HG03354 (cell line): ENCODE measurements at regions not wholly inside any gene's neighbourhood (a gene's known extent, or its start where the extent isn't known, plus 50 kb on each side); places are given as distances from the start of the nearest gene placed in this dataset.

Experiments
- ATAC-seq: cut with Tn5 transposase; IDR thresholded peaks from one replicate; pipeline ENCODE4 v1.9.1; 2021; ENCODE audit warnings: mild to moderate bottlenecking; ENCODE audit not compliant: unreplicated experiment, poor library complexity, severe bottlenecking

- no peak for ATAC-seq
Measured at GRCh38 chr2:188705191-188705590, 269.0 kb upstream of the COL3A1 start.

- no peak for ATAC-seq
Measured at GRCh38 chr2:188713961-188714360, 260.2 kb upstream of the COL3A1 start.

- no peak for ATAC-seq
Measured at GRCh38 chr2:188720811-188721605, 253.2 kb upstream of the COL3A1 start.

GRCh38 chr2:188721784-188722183, 252.4 kb upstream of the COL3A1 start:
- ATAC-seq: no peak

GRCh38 chr2:188725746-188726360, 248.3 kb upstream of the COL3A1 start:
- ATAC-seq: no peak

GRCh38 chr2:188726626-188727247, 247.4 kb upstream of the COL3A1 start:
- ATAC-seq: no peak

- no peak for ATAC-seq
Measured at GRCh38 chr2:188727846-188728245, 246.3 kb upstream of the COL3A1 start.

- no peak for ATAC-seq
Measured at GRCh38 chr2:188734691-188735090, 239.5 kb upstream of the COL3A1 start.

- no peak for ATAC-seq
Measured at GRCh38 chr2:188746727-188747126, 227.4 kb upstream of the COL3A1 start.

- no peak for ATAC-seq
Measured at GRCh38 chr2:188751816-188752215, 222.4 kb upstream of the COL3A1 start.

- no peak for ATAC-seq
Measured at GRCh38 chr2:188752311-188752710, 221.9 kb upstream of the COL3A1 start.

- no peak for ATAC-seq
Measured at GRCh38 chr2:188762151-188762550, 212.0 kb upstream of the COL3A1 start.

- ATAC-seq: peak; percentile 59
Measured at GRCh38 chr2:188765522-188766470, 208.4 kb upstream of the COL3A1 start.

- ATAC-seq: no peak
Measured at GRCh38 chr2:188766471-188766856, 207.7 kb upstream of the COL3A1 start.

GRCh38 chr2:188767176-188767575, 207.0 kb upstream of the COL3A1 start:
- ATAC-seq: no peak

GRCh38 chr2:188770296-188770695, 203.9 kb upstream of the COL3A1 start:
- no peak for ATAC-seq

- no peak for ATAC-seq
Measured at GRCh38 chr2:188773075-188773474, 201.1 kb upstream of the COL3A1 start.

- ATAC-seq: no peak
Measured at GRCh38 chr2:188776634-188777033, 197.5 kb upstream of the COL3A1 start.

- ATAC-seq: no peak
Measured at GRCh38 chr2:188784269-188784762, 189.9 kb upstream of the COL3A1 start.

GRCh38 chr2:188785061-188785460, 189.1 kb upstream of the COL3A1 start:
- no peak for ATAC-seq
